GM12878 (cell line): ENCODE measurements at regions not wholly inside any gene's neighbourhood (a gene's known extent, or its start where the extent isn't known, plus 50 kb on each side); places are given as distances from the start of the nearest gene placed in this dataset.

Experiments
- ATAC-seq: fragments of 200-7000 bp; cut with Tn5 transposase; 3 replicates; pipeline ENCODE4 v1.9.1; 2020; ENCODE audit warnings: mild to moderate bottlenecking, moderate library complexity
- BruUV-seq: library from RNA; stranded (reverse); fragments of 400-500 nt; replicated peaks from 2 replicates; lab custom pipeline; 2021; lab: Mats Ljungman, UMichigan
- CTCF ChIA-PET: fragments of 300-600 bp; sonication (Branson Sonifier 250); formaldehyde crosslinking; extraction: SDS; loops from one replicate; lab custom pipeline; 2021; ENCODE audit warnings: inconsistent platforms; lab: Yijun Ruan, JAX
- POLR2A ChIA-PET: fragments of 350-600 bp; formaldehyde crosslinking; extraction: SDS; loops from one replicate; lab custom pipeline; 2021; ENCODE audit warnings: inconsistent platforms; lab: Charles Lee
- RAD21 ChIA-PET: fragments of 300-600 bp; sonication (Branson Sonifier 250); formaldehyde crosslinking; loops from one replicate; lab custom pipeline; 2023; ENCODE audit warnings: antibody characterized with exemption; ENCODE audit not compliant: unreplicated experiment; lab: Charles Lee
- SMC1A ChIA-PET: fragments of 300-600 bp; sonication (Branson Sonifier 250); formaldehyde crosslinking; loops from one replicate; lab custom pipeline; 2023; ENCODE audit not compliant: unreplicated experiment, uncharacterized antibody; lab: Charles Lee
- DNase-seq: peaks from one replicate; pipeline ENCODE4 v3.0.0-alpha.2; 2011; ENCODE audit warnings: low read depth, low spot score
- FAIRE-seq: peaks from 3 replicates; lab custom pipeline; 2011; peaks lifted over from hg19 to GRCh38; lab: Jason Lieb, UNC
- H2AFZ ChIP-seq: 2 replicates; pipeline ENCODE4 v1.6.0; 2011; ENCODE audit warnings: low read depth, low read length, control low read depth; ENCODE audit not compliant: control insufficient read depth
- H3K27ac ChIP-seq: 2 replicates; pipeline ENCODE4 v1.5.1; 2011; ENCODE audit warnings: control low read depth; ENCODE audit not compliant: control insufficient read depth, insufficient read depth
- H3K27me3 ChIP-seq, 2 experiments: replicated peaks in 1 of 2; 2 replicates each; pipeline versions ENCODE4 v1.6.0 to v1.6.1; 2011; ENCODE audit warnings: low read length in 1 of 2; ENCODE audit not compliant: control insufficient read depth in 2 of 2, insufficient read depth in 2 of 2
- H3K36me3 ChIP-seq, 2 experiments: 2 replicates each; pipeline ENCODE4 v1.5.1; 2011; ENCODE audit warnings: low read length in 1 of 2; ENCODE audit not compliant: control insufficient read depth in 2 of 2, insufficient read depth in 2 of 2
- H3K4me1 ChIP-seq: 2 replicates; pipeline ENCODE4 v1.6.1; 2011; ENCODE audit warnings: mild to moderate bottlenecking, low read length, moderate library complexity, mixed read lengths; ENCODE audit not compliant: control insufficient read depth, insufficient read depth
- H3K4me2 ChIP-seq: 2 replicates; pipeline ENCODE4 v1.6.0; 2011; ENCODE audit warnings: control low read depth; ENCODE audit not compliant: control insufficient read depth, insufficient read depth
- H3K4me3 ChIP-seq: fragments of 200-600 bp; sonication (generic); 2 replicates; pipeline ENCODE4 v1.5.1; 2016
- H3K79me2 ChIP-seq: 2 replicates; pipeline ENCODE4 v1.6.0; 2011; ENCODE audit warnings: low read length; ENCODE audit not compliant: control insufficient read depth, insufficient read depth
- H3K9ac ChIP-seq: 2 replicates; pipeline ENCODE4 v1.8.0; 2011; ENCODE audit warnings: low read length, control low read depth, mixed read lengths; ENCODE audit not compliant: control insufficient read depth, insufficient read depth
- H3K9me3 ChIP-seq: replicated peaks from 3 replicates; pipeline ENCODE4 v1.5.1; 2011; ENCODE audit warnings: mild to moderate bottlenecking, low read length; ENCODE audit not compliant: control insufficient read depth, insufficient read depth
- H4K20me1 ChIP-seq: 2 replicates; pipeline ENCODE4 v1.6.0; 2011; ENCODE audit not compliant: control insufficient read depth, insufficient read depth
- CREB1 ChIP-seq: IDR thresholded peaks from 2 replicates; pipeline ENCODE4 v1.6.1; 2012; ENCODE audit warnings: low read depth, mild to moderate bottlenecking, inconsistent platforms
- CREM ChIP-seq: IDR thresholded peaks from 2 replicates; pipeline ENCODE4 v1.6.1; 2014; ENCODE audit warnings: antibody characterized with exemption, low read depth
- EED ChIP-seq: sonication (generic); IDR thresholded peaks from 2 replicates; pipeline ENCODE4 v1.6.1; 2016; ENCODE audit warnings: antibody characterized with exemption, low read depth
- ETV6 ChIP-seq, 2 experiments: fragments of 450-650 bp in 1 of 2; IDR thresholded peaks in 1 of 2; conservative IDR thresholded peaks in 1 of 2; 2 replicates each; pipeline ENCODE4 v1.6.1; 2014; ENCODE audit warnings: antibody characterized with exemption in 1 of 2, borderline replicate concordance in 1 of 2, low read depth in 1 of 2, mild to moderate bottlenecking in 1 of 2, moderate library complexity in 1 of 2
- HDAC6 ChIP-seq: fragments of 200-600 bp; sonication (generic); IDR thresholded peaks from one replicate; pipeline ENCODE4 v1.8.0; 2017; ENCODE audit warnings: antibody characterized with exemption; ENCODE audit not compliant: unreplicated experiment
- JUNB ChIP-seq: IDR thresholded peaks from 2 replicates; pipeline ENCODE4 v1.6.1; 2016; ENCODE audit warnings: antibody characterized with exemption, mild to moderate bottlenecking
- NRF1 ChIP-seq: conservative IDR thresholded peaks from 2 replicates; pipeline ENCODE4 v1.6.1; 2011; ENCODE audit warnings: mild to moderate bottlenecking, low read depth, low read length, improper control_type of control experiment
- PAX5 ChIP-seq: IDR thresholded peaks from 2 replicates; pipeline ENCODE4 v1.6.1; 2011; ENCODE audit warnings: low read depth, low read length, borderline replicate concordance
- RUNX3 ChIP-seq: IDR thresholded peaks from 2 replicates; pipeline ENCODE4 v1.6.1; 2012; ENCODE audit warnings: low read length, inconsistent platforms
- STAT1 ChIP-seq: fragments of 450-650 bp; conservative IDR thresholded peaks from 2 replicates; pipeline ENCODE4 v1.6.1; 2014; ENCODE audit warnings: antibody characterized with exemption, mild to moderate bottlenecking
- ZNF384 ChIP-seq: IDR thresholded peaks from 2 replicates; pipeline ENCODE4 v1.6.1; 2012; ENCODE audit warnings: low read depth, mild to moderate bottlenecking, low read length, improper control_type of control experiment, borderline replicate concordance
- WGBS: methylation state at CpG from one replicate; pipeline ENCODE4 v1.1.6; 2016; ENCODE audit warnings: low lambda C conversion rate; ENCODE audit not compliant: insufficient replicate concordance, insufficient coverage; ENCODE audit errors: missing lambda C conversion rate; 5-methylcytosine and 5-hydroxymethylcytosine counted together
- in situ Hi-C: fragments of 300-500 bp; cut with MboI; formaldehyde crosslinking; loops from 9 replicates; pipeline ENCODE4 v1.14.3; 2018; ENCODE audit warnings: mixed read lengths
- intact Hi-C: fragments of 100-400 bp; cut with micrococcal nuclease; formaldehyde crosslinking; loops from one replicate; pipeline ENCODE4 v1.14.2; 2022; ENCODE audit not compliant: unreplicated experiment
- TF ChIP-seq, protein P1 (sequence below): fragments of 450-650 bp; conservative IDR thresholded peaks from 2 replicates; pipeline ENCODE4 v1.6.1; 2017; ENCODE audit warnings: mild to moderate bottlenecking, moderate library complexity
- TF ChIP-seq, protein P2 (sequence below): fragments of 150-350 bp; IDR thresholded peaks from 2 replicates; pipeline ENCODE4 v1.6.1; 2016; ENCODE audit warnings: low read depth, low read length
- TF ChIP-seq, protein P3 (sequence below): fragments of 150-350 bp; IDR thresholded peaks from 2 replicates; pipeline ENCODE4 v1.6.1; 2014; ENCODE audit warnings: mild to moderate bottlenecking, low read depth, low read length
- TF ChIP-seq, protein P4 (sequence below): fragments of 450-650 bp; IDR thresholded peaks from 2 replicates; pipeline ENCODE4 v1.6.1; 2016; ENCODE audit warnings: mild to moderate bottlenecking

DNA sequence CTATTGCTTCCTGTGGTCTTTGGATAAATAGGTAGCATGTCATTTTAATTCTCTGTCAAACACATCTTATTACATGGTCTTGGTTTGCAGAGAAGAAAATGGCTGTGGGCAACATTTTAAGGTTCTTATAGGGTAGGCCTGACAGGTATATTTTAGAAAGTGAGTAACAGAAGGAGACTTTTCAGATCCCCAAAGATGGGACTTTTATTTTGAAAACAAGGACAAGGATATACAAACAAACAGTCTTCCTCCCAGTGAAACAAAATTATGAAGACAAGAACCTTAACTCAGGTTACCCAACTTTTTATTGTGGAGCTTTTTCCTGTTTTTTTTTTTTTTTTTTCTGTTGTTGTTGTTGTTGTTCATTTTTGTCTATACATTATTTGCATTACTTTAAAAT, 916.2 kb downstream of the NTRK3 start (continued):
- TF ChIP-seq, protein P1, sequence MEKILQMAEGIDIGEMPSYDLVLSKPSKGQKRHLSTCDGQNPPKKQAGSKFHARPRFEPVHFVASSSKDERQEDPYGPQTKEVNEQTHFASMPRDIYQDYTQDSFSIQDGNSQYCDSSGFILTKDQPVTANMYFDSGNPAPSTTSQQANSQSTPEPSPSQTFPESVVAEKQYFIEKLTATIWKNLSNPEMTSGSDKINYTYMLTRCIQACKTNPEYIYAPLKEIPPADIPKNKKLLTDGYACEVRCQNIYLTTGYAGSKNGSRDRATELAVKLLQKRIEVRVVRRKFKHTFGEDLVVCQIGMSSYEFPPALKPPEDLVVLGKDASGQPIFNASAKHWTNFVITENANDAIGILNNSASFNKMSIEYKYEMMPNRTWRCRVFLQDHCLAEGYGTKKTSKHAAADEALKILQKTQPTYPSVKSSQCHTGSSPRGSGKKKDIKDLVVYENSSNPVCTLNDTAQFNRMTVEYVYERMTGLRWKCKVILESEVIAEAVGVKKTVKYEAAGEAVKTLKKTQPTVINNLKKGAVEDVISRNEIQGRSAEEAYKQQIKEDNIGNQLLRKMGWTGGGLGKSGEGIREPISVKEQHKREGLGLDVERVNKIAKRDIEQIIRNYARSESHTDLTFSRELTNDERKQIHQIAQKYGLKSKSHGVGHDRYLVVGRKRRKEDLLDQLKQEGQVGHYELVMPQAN, result no peak
- TF ChIP-seq CREB1 (no peak), EED (no peak), NRF1 (no peak)
- TF ChIP-seq, all 136 proteins: peak for 0

DNA sequence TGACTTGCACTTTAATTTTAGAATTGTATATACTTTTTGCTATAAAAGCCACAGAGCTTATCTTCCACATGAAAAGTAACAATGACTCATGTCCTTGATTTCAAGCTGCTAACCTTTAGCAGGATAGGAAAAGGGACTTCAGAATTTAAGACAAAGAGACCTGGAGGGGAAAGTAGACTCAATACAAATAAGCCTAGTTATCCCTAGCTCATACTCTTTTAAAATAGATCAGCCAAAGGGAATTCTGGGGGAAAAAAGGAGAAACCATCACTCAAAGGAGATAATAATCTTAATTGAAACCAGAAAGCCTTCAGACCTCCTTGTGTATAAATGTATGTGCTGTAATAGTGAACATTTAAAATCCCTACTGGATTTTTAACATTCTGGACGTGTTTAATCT, 930.3 kb downstream of the NTRK3 start:
- ChIA-PET POLR2A (no interaction called here), RAD21 (no interaction called here), SMC1A (no interaction called here), CTCF (no interaction called here)
- in situ Hi-C loops, result no loop called here
- H4K20me1 ChIP-seq, result no peaks in the 10 kb centered on the region
- WGBS, result 0% methylated on average over 1 of the region's 1 CpG
- H2AFZ ChIP-seq, result no peak overlapping the region
- no peaks in the 10 kb centered on the region for H3K9me3 ChIP-seq
- H3K27ac ChIP-seq, result no peak overlapping the region
- H3K36me3 ChIP-seq, result no peaks in the 10 kb centered on the region
- H3K4me3 ChIP-seq, result no peak overlapping the region
- H3K4me2 ChIP-seq, result no peak overlapping the region
- ATAC-seq, result no peak
- no peaks in the 10 kb centered on the region for H3K4me1 ChIP-seq
- no peak overlapping the region for H3K9ac ChIP-seq
- no TSS peak for BruUV-seq
- no peaks in the 10 kb centered on the region for H3K27me3 ChIP-seq
- intact Hi-C loops, result no loop called here
- DNase-seq, result no peak
- no peak for FAIRE-seq
- no peaks in the 10 kb centered on the region for H3K79me2 ChIP-seq
- no peak for TF ChIP-seq ETV6 (conservative IDR thresholded peaks at IDR 0.05 in 1 of 2, IDR thresholded peaks at IDR 0.05 in 1 of 2; ENCODE audit: borderline replicate concordance in 1 of 2, low read depth in 1 of 2)
- no peak for TF ChIP-seq ZNF384
- TF ChIP-seq, protein P2, sequence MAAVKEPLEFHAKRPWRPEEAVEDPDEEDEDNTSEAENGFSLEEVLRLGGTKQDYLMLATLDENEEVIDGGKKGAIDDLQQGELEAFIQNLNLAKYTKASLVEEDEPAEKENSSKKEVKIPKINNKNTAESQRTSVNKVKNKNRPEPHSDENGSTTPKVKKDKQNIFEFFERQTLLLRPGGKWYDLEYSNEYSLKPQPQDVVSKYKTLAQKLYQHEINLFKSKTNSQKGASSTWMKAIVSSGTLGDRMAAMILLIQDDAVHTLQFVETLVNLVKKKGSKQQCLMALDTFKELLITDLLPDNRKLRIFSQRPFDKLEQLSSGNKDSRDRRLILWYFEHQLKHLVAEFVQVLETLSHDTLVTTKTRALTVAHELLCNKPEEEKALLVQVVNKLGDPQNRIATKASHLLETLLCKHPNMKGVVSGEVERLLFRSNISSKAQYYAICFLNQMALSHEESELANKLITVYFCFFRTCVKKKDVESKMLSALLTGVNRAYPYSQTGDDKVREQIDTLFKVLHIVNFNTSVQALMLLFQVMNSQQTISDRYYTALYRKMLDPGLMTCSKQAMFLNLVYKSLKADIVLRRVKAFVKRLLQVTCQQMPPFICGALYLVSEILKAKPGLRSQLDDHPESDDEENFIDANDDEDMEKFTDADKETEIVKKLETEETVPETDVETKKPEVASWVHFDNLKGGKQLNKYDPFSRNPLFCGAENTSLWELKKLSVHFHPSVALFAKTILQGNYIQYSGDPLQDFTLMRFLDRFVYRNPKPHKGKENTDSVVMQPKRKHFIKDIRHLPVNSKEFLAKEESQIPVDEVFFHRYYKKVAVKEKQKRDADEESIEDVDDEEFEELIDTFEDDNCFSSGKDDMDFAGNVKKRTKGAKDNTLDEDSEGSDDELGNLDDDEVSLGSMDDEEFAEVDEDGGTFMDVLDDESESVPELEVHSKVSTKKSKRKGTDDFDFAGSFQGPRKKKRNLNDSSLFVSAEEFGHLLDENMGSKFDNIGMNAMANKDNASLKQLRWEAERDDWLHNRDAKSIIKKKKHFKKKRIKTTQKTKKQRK, result no peak
- TF ChIP-seq, protein P3, sequence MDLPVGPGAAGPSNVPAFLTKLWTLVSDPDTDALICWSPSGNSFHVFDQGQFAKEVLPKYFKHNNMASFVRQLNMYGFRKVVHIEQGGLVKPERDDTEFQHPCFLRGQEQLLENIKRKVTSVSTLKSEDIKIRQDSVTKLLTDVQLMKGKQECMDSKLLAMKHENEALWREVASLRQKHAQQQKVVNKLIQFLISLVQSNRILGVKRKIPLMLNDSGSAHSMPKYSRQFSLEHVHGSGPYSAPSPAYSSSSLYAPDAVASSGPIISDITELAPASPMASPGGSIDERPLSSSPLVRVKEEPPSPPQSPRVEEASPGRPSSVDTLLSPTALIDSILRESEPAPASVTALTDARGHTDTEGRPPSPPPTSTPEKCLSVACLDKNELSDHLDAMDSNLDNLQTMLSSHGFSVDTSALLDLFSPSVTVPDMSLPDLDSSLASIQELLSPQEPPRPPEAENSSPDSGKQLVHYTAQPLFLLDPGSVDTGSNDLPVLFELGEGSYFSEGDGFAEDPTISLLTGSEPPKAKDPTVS, result no peak
- TF ChIP-seq STAT1, result no peak
- no peak for TF ChIP-seq JUNB
- TF ChIP-seq PAX5, result no peak
- TF ChIP-seq, protein P4, sequence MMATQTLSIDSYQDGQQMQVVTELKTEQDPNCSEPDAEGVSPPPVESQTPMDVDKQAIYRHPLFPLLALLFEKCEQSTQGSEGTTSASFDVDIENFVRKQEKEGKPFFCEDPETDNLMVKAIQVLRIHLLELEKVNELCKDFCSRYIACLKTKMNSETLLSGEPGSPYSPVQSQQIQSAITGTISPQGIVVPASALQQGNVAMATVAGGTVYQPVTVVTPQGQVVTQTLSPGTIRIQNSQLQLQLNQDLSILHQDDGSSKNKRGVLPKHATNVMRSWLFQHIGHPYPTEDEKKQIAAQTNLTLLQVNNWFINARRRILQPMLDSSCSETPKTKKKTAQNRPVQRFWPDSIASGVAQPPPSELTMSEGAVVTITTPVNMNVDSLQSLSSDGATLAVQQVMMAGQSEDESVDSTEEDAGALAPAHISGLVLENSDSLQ, result no peak
- no peak for TF ChIP-seq RUNX3
- TF ChIP-seq CREM, result no peak
- TF ChIP-seq HDAC6, result no peak
